Tibial nerve (tissue), 4 donors: ENCODE measurements at regions not wholly inside any gene's neighbourhood (a gene's known extent, or its start where the extent isn't known, plus 50 kb on each side); places are given as distances from the start of the nearest gene placed in this dataset.

Source experiments
- CTCF ChIP-seq, 5 experiments: fragments of 200-600 bp in 3 of 5; fragments of 450-650 bp in 2 of 5; sonication (generic) in 3 of 5; IDR thresholded peaks; one replicate each; pipeline ENCODE4 v1.5.1; 2016 to 2019; ENCODE audit warnings: antibody characterized with exemption in 5 of 5, mild to moderate bottlenecking in 3 of 5, moderate library complexity in 2 of 5
- EP300 ChIP-seq, 2 donors: sonication (generic); formaldehyde crosslinking; IDR thresholded peaks; one replicate each; pipeline ENCODE4 v1.6.1; 2017; ENCODE audit warnings: antibody characterized with exemption in 2 of 2, mild to moderate bottlenecking in 1 of 2
- POLR2A ChIP-seq, 2 donors: fragments of 450-650 bp; IDR thresholded peaks; one replicate each; pipeline ENCODE4 v1.6.1; 2017; ENCODE audit warnings: antibody characterized with exemption in 2 of 2, mild to moderate bottlenecking in 2 of 2, moderate library complexity in 2 of 2

- TF ChIP-seq CTCF (IDR thresholded peaks at IDR 0.05) (no peak), POLR2A (IDR thresholded peaks at IDR 0.05) (no peak), EP300 (IDR thresholded peaks at IDR 0.05) (no peak)
Measured at GRCh38 chr7:12939694-12940093, 252.3 kb downstream of the ARL4A start.
